ENCODE measurements at regions not wholly inside any gene's neighbourhood (a gene's known extent, or its start where the extent isn't known, plus 50 kb on each side); places are given as distances from the start of the nearest gene placed in this dataset.

- no peak overlapping the region for H3K27ac ChIP-seq (ENCODE audit: low read depth, low read length)
- H2BK12ac ChIP-seq (ENCODE audit: low read length): no peak overlapping the region
- H3K9me3 ChIP-seq (ENCODE audit: insufficient read depth, low read depth, low read length): no peaks in the 10 kb centered on the region
- no peak overlapping the region for H3K4me2 ChIP-seq (ENCODE audit: low read length)
- no peaks in the 10 kb centered on the region for H3K4me1 ChIP-seq (ENCODE audit: control insufficient read depth in 1 of 2, insufficient read depth in 2 of 2, low read length in 2 of 2)
- no peak overlapping the region for H2AFZ ChIP-seq (ENCODE audit: insufficient read depth, low read length, poor library complexity)
- H3K79me2 ChIP-seq (ENCODE audit: control insufficient read depth, insufficient read depth, low read length, poor library complexity): no peaks in the 10 kb centered on the region
- H3K18ac ChIP-seq (ENCODE audit: low read length): no peak overlapping the region
- no peak overlapping the region for H2BK120ac ChIP-seq (ENCODE audit: insufficient read depth, low read length, poor library complexity)
- H3K4ac ChIP-seq (ENCODE audit: low read depth, low read length): no peak overlapping the region
- no peaks in the 10 kb centered on the region for H3K36me3 ChIP-seq (ENCODE audit: control insufficient read depth in 1 of 2, insufficient read depth in 2 of 2, low read length in 2 of 2)
- H3K23ac ChIP-seq (ENCODE audit: low read length): no peak overlapping the region
- H2AK5ac ChIP-seq (ENCODE audit: low read length): no peak overlapping the region
- no peak overlapping the region for H4K91ac ChIP-seq (ENCODE audit: low read depth, low read length)
- no peak overlapping the region for H4K12ac ChIP-seq (ENCODE audit: low read depth, low read length)
- no CpG with 5 or more reads among the region's 3 CpGs for WGBS (ENCODE audit: extremely low coverage, insufficient coverage, insufficient read length)
- H3K4me3 ChIP-seq (ENCODE audit: low read depth, low read length): no peak overlapping the region
- no peak overlapping the region for H2BK5ac ChIP-seq (ENCODE audit: low read depth, low read length, poor library complexity)
- no peaks in the 10 kb centered on the region for H3K27me3 ChIP-seq (ENCODE audit: insufficient read depth, low read length)
- peak in 1 of 2 donors; percentile 48 for DNase-seq
- no peak overlapping the region for H3K9ac ChIP-seq (ENCODE audit: low read length)
- H3K79me1 ChIP-seq (ENCODE audit: low read length): no peaks in the 10 kb centered on the region
- H4K8ac ChIP-seq (ENCODE audit: low read depth, low read length): no peak overlapping the region
- H3K14ac ChIP-seq (ENCODE audit: low read length): no peak overlapping the region
Observed at GRCh38 chr1:55544826-55545225, 329.7 kb upstream of the USP24 start.

GRCh38 chr1:55542901-55543504 lies 327.8 kb upstream of the USP24 start:
- Histone ChIP-seq H2AFZ (ENCODE audit: insufficient read depth, low read length, poor library complexity) (no peak overlapping the region), H3K4me2 (ENCODE audit: low read length) (no peak overlapping the region), H3K79me2 (ENCODE audit: control insufficient read depth, insufficient read depth, low read length, poor library complexity) (no peaks in the 10 kb centered on the region), H2BK120ac (ENCODE audit: insufficient read depth, low read length, poor library complexity) (no peak overlapping the region), H4K12ac (ENCODE audit: low read depth, low read length) (no peak overlapping the region), H3K36me3 (ENCODE audit: control insufficient read depth in 1 of 2, insufficient read depth in 2 of 2, low read length in 2 of 2) (peaks cover 0 to 2% of the 10 kb centered on the region in 2 experiments), H3K9ac (ENCODE audit: low read length) (no peak overlapping the region), H3K9me3 (ENCODE audit: insufficient read depth, low read depth, low read length) (no peaks in the 10 kb centered on the region), H3K4me1 (ENCODE audit: control insufficient read depth in 1 of 2, insufficient read depth in 2 of 2, low read length in 2 of 2) (peaks cover 0 to 3% of the 10 kb centered on the region in 2 experiments), H4K8ac (ENCODE audit: low read depth, low read length) (no peak overlapping the region), H3K4me3 (ENCODE audit: low read depth, low read length) (no peak overlapping the region), H3K23ac (ENCODE audit: low read length) (no peak overlapping the region), H3K14ac (ENCODE audit: low read length) (no peak overlapping the region), H3K27ac (ENCODE audit: low read depth, low read length) (no peak overlapping the region), H2AK5ac (ENCODE audit: low read length) (no peak overlapping the region), H2BK5ac (ENCODE audit: low read depth, low read length, poor library complexity) (no peak overlapping the region), H3K18ac (ENCODE audit: low read length) (no peak overlapping the region), H3K79me1 (ENCODE audit: low read length) (no peaks in the 10 kb centered on the region), H4K91ac (ENCODE audit: low read depth, low read length) (no peak overlapping the region), H3K27me3 (ENCODE audit: insufficient read depth, low read length) (no peaks in the 10 kb centered on the region), H3K4ac (ENCODE audit: low read depth, low read length) (no peak overlapping the region), H2BK12ac (ENCODE audit: low read length) (no peak overlapping the region)
- no peak for DNase-seq

GRCh38 chr1:55541296-55541695 lies 326.1 kb upstream of the USP24 start:
- H4K91ac ChIP-seq (ENCODE audit: low read depth, low read length): no peak overlapping the region
- H4K8ac ChIP-seq (ENCODE audit: low read depth, low read length): no peak overlapping the region
- H3K79me1 ChIP-seq (ENCODE audit: low read length): no peaks in the 10 kb centered on the region
- no peaks in the 10 kb centered on the region for H3K79me2 ChIP-seq (ENCODE audit: control insufficient read depth, insufficient read depth, low read length, poor library complexity)
- H3K4me1 ChIP-seq (ENCODE audit: control insufficient read depth in 1 of 2, insufficient read depth in 2 of 2, low read length in 2 of 2): peaks cover 0 to 3% of the 10 kb centered on the region in 2 experiments
- no peak overlapping the region for H2AFZ ChIP-seq (ENCODE audit: insufficient read depth, low read length, poor library complexity)
- no peak overlapping the region for H3K9ac ChIP-seq (ENCODE audit: low read length)
- H3K18ac ChIP-seq (ENCODE audit: low read length): no peak overlapping the region
- H3K27ac ChIP-seq (ENCODE audit: low read depth, low read length): no peak overlapping the region
- no peak overlapping the region for H3K4ac ChIP-seq (ENCODE audit: low read depth, low read length)
- H4K12ac ChIP-seq (ENCODE audit: low read depth, low read length): no peak overlapping the region
- no peak overlapping the region for H2AK5ac ChIP-seq (ENCODE audit: low read length)
- H3K23ac ChIP-seq (ENCODE audit: low read length): no peak overlapping the region
- no CpG with 5 or more reads among the region's 1 CpG for WGBS (ENCODE audit: extremely low coverage, insufficient coverage, insufficient read length)
- no peaks in the 10 kb centered on the region for H3K27me3 ChIP-seq (ENCODE audit: insufficient read depth, low read length)
- H3K36me3 ChIP-seq (ENCODE audit: control insufficient read depth in 1 of 2, insufficient read depth in 2 of 2, low read length in 2 of 2): peaks cover 0 to 2% of the 10 kb centered on the region in 2 experiments
- H3K4me2 ChIP-seq (ENCODE audit: low read length): no peak overlapping the region
- no peak overlapping the region for H3K14ac ChIP-seq (ENCODE audit: low read length)
- H3K4me3 ChIP-seq (ENCODE audit: low read depth, low read length): no peak overlapping the region
- H2BK120ac ChIP-seq (ENCODE audit: insufficient read depth, low read length, poor library complexity): no peak overlapping the region
- no peak overlapping the region for H2BK5ac ChIP-seq (ENCODE audit: low read depth, low read length, poor library complexity)
- no peaks in the 10 kb centered on the region for H3K9me3 ChIP-seq (ENCODE audit: insufficient read depth, low read depth, low read length)
- DNase-seq: no peak
- no peak overlapping the region for H2BK12ac ChIP-seq (ENCODE audit: low read length)

- Histone ChIP-seq H3K4me2 (ENCODE audit: low read length) (no peak overlapping the region), H3K4me3 (ENCODE audit: low read depth, low read length) (no peak overlapping the region), H3K4ac (ENCODE audit: low read depth, low read length) (no peak overlapping the region), H3K79me2 (ENCODE audit: control insufficient read depth, insufficient read depth, low read length, poor library complexity) (no peaks in the 10 kb centered on the region), H3K27me3 (ENCODE audit: insufficient read depth, low read length) (no peaks in the 10 kb centered on the region), H2BK12ac (ENCODE audit: low read length) (no peak overlapping the region), H4K91ac (ENCODE audit: low read depth, low read length) (peak overlapping the region; percentile 28), H3K4me1 (ENCODE audit: control insufficient read depth in 1 of 2, insufficient read depth in 2 of 2, low read length in 2 of 2) (peaks cover 0 to 3% of the 10 kb centered on the region in 2 experiments), H3K9ac (ENCODE audit: low read length) (no peak overlapping the region), H2AFZ (ENCODE audit: insufficient read depth, low read length, poor library complexity) (no peak overlapping the region), H4K12ac (ENCODE audit: low read depth, low read length) (no peak overlapping the region), H3K36me3 (ENCODE audit: control insufficient read depth in 1 of 2, insufficient read depth in 2 of 2, low read length in 2 of 2) (peaks cover 0 to 2% of the 10 kb centered on the region in 2 experiments), H3K14ac (ENCODE audit: low read length) (no peak overlapping the region), H3K79me1 (ENCODE audit: low read length) (no peaks in the 10 kb centered on the region), H4K8ac (ENCODE audit: low read depth, low read length) (no peak overlapping the region), H3K18ac (ENCODE audit: low read length) (no peak overlapping the region), H3K23ac (ENCODE audit: low read length) (no peak overlapping the region), H3K9me3 (ENCODE audit: insufficient read depth, low read depth, low read length) (no peaks in the 10 kb centered on the region), H2BK120ac (ENCODE audit: insufficient read depth, low read length, poor library complexity) (no peak overlapping the region), H2BK5ac (ENCODE audit: low read depth, low read length, poor library complexity) (no peak overlapping the region), H2AK5ac (ENCODE audit: low read length) (no peak overlapping the region), H3K27ac (ENCODE audit: low read depth, low read length) (no peak overlapping the region)
- no CpG with 5 or more reads among the region's 5 CpGs for WGBS (ENCODE audit: extremely low coverage, insufficient coverage, insufficient read length)
- DNase-seq: no peak
Observed at GRCh38 chr1:55539652-55540512, 324.7 kb upstream of the USP24 start.

All from trophoblast cell (in vitro differentiated cells and primary cell).